GM19372 (cell line): ENCODE measurements at regions not wholly inside any gene's neighbourhood (a gene's known extent, or its start where the extent isn't known, plus 50 kb on each side); places are given as distances from the start of the nearest gene placed in this dataset.
"Not testable (repeated sequence)": the region's sequence is repeated elsewhere in the genome, so short reads cannot be mapped to it uniquely, and the experiment has no call there.

Experiments
- ATAC-seq: cut with Tn5 transposase; IDR thresholded peaks from one replicate; pipeline ENCODE4 v1.9.1; 2021; ENCODE audit warnings: mild to moderate bottlenecking, low read depth, moderate library complexity; ENCODE audit not compliant: unreplicated experiment

- no peak for ATAC-seq
These were observed 94.9 kb upstream of the SPTLC3 start for GRCh38 chr20:12913781-12914443.

GRCh38 chr20:12914804-12915203 lies 94.0 kb upstream of the SPTLC3 start:
- ATAC-seq: no peak

GRCh38 chr20:12916699-12917098 lies 92.1 kb upstream of the SPTLC3 start:
- no peak for ATAC-seq

DNA sequence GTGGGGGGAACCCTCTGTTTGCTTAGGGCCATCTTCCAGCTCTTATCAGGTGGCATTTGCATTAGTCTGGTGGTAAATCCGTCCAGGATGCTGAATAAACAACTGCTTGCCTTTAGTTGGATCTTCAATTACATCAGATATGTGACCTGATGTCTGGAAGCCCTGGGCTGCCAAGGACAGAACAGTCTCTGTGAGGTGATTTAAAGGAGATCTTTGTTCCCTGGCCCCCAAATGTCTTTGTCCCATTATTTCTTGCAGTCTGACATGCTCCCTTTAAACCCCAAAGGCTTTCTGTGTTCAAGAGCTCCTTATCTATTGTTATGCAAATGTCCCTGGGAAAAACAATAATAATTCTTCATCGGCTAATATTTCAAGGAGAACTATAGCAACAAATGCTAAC lies 84.6 kb upstream of the SPTLC3 start:
- ATAC-seq: no peak

DNA sequence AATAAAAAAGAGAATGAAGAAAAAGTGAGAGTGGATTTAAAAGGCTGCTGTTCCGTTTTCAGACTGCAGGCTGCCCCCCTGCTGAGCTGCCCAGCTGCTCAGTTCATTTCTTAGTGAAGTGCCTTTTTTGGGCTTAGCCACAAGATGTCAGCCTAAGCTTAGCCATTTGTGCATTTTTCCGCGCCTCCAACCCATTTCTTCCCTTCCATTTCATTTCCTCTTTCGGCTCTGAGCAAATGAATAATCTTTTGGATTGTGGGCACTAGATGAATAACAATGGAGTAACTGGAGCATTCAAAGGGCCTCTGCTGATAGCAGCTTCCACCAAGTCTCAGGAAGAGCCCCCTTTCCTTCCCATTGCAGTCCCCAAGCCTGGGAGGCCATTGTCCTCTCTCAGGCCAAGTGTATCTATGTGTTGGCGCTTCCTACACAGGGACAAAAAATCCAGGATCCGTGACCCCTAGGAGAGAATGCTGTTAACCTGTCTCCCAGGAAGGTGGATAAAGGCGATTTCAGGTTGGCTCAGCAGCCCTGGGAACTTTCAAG lies 83.5 kb upstream of the SPTLC3 start:
- ATAC-seq: peak; percentile 98

- no peak for ATAC-seq
These were observed 82.6 kb upstream of the SPTLC3 start for GRCh38 chr20:12925863-12926793.

- no peak for ATAC-seq
These were observed 81.3 kb upstream of the SPTLC3 start for GRCh38 chr20:12927489-12927888.

- no peak for ATAC-seq
These were observed 80.4 kb upstream of the SPTLC3 start for GRCh38 chr20:12928358-12928754.

DNA sequence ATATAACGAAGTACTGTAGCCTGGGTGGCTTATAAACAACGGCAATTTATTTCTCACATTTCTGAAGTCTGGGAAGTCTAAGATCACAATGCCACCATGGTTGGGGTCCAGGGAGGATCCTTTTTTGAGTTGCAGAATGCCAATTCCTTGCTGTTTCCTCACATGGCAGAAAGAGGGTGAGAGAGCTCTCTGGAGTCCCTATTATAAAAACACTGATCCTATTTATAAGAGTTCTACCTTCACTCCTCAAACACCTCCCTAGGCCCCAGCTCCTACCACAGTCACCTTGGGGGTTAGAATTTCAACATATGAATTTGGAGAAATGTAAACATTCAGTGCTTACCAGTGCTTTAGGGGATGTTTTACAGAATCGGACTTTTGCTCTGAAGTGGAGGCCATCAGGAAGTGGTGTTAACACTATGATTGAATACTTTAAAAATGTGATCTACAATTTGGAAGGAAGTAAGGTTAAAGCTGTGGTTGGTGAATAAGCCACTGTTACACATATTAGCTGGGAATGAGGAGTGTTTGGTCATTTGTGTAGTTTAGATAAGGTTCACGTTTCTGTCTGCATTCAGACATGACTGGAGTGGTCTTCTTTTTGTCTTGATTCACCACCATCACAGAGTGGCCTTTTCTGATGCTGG lies 79.9 kb upstream of the SPTLC3 start:
- no peak for ATAC-seq

GRCh38 chr20:12936020-12936419 lies 72.8 kb upstream of the SPTLC3 start:
- ATAC-seq: no peak

DNA sequence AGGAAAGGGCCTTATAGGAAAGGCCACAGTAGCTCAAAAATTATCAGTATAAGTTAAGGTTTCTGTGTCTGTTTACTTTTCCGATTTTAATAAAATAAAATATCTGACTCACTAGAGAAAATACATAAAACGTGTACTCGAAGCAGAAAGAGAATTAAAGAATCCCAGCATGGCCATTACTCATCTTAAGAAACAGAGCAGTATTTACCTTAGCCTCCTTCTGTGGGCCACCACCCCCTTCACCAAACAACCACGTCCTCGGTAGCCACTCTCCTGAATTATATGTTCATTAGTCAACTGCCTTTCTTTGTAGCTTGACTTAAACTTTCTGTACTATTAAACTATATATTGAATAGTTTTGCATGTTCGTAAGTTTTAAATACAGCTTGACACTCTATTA lies 72.2 kb upstream of the SPTLC3 start:
- ATAC-seq: no peak

DNA sequence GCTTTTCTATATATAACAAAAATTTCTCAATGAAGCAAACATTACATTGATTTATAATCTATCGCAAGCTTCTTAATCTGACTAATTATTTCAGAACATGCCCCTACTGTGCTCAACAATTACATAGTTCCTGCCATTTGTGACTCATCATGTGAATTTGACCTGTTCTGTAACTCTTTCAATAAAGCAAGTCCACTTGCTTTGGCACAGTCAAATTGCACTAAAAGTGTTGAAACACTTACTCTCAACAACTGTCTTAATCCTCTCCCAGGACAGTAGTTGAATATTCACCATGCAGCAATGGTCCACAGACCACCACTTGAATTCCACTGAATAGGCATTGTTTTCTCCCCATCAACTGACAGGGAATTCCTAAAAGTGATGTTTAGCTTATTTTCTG lies 67.7 kb upstream of the SPTLC3 start:
- ATAC-seq: no peak

DNA sequence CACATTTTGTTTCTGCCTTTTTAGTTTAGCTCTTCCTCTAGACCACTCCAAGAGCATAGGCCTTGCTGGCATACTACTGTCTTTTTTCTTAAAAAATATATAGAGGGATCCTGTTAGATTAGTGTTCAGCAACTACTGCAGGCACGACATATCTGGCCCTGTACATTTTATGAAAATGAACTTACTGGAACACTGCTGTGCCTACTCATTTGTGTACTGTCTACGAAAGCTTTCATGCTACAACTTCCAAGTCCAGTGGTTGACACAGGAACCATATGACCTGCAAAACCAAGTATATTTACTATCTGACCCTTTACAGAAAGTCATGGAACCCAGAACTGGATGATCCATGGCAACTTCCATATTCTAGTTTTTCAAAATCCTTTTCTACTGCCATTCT lies 66.6 kb upstream of the SPTLC3 start:
- ATAC-seq: no peak

DNA sequence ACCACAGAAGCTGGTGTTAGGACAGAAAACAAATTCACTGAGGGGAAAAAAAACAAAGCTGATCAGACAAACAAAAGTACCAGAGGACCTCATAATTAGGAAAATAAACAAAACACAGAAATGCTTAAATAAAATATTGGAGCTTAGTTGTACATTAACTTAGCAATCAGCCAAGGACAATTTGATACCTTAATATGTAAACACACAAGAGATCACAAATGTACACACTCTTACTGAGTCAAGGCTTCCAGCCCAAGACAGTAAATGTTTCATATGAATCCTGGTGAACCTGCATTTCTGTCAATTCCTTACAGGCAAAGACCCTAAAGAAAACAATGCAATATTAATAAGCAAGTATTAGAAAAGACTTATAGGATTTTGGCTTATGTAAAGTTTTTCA lies 62.0 kb upstream of the SPTLC3 start:
- no peak for ATAC-seq

DNA sequence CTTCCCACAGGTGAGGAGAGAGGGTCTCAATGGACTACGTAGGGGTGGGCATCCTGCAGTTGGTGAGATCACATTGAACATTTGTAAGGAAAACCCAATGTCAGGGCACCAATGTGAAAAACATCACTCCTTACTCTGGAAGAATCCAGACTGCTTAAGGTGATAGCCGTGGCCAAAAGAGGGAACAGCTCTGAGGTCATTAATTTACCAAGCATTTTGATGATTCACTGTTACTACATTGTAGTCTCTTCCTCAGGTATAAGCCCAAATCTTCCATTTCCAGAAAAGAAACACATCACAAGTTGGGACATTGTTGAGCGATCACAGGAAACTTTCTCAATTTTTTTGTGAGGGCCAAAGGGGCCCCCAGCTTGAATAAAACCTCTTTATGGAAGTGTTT lies 61.1 kb upstream of the SPTLC3 start:
- ATAC-seq: no peak

- no peak for ATAC-seq
These were observed 59.3 kb upstream of the SPTLC3 start for GRCh38 chr20:12949429-12949980.

- not testable (repeated sequence) for ATAC-seq
These were observed 54.5 kb upstream of the SPTLC3 start for GRCh38 chr20:12954254-12954653.

- ATAC-seq: no peak
These were observed 53.2 kb upstream of the SPTLC3 start for GRCh38 chr20:12955611-12956010.

- no peak for ATAC-seq
These were observed 52.5 kb upstream of the SPTLC3 start for GRCh38 chr20:12956303-12956702.

DNA sequence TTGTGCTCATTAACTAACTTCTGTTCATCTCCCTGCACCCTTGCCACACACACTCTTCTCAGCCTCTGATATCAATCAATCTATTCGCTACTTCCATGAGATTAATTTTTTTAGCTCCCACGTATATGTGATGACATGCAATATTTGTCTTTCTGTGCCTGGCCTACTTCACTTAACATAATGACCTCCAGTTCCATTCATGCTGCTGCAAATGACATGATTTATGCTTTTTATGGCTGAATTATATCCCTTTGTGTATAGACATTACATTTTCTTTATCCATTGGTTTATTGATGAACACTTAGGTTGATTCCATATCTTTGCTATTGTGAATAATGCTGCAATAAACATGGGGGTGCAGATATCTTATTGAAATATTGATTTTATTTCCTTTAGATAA lies 50.8 kb upstream of the SPTLC3 start:
- no peak for ATAC-seq
